Astrocyte of the hippocampus (primary cell): ENCODE measurements at regions not wholly inside any gene's neighbourhood (a gene's known extent, or its start where the extent isn't known, plus 50 kb on each side); places are given as distances from the start of the nearest gene placed in this dataset.
A peak's percentile ranks its signal among the peaks of the same experiment; 100 is the strongest.
"Not testable (repeated sequence)": the region's sequence is repeated elsewhere in the genome, so short reads cannot be mapped to it uniquely, and the experiment has no call there.

Source experiments
- DNase-seq: peaks from one replicate; pipeline ENCODE4 v3.0.0; 2011; ENCODE audit warnings: low read depth, low spot score

DNA sequence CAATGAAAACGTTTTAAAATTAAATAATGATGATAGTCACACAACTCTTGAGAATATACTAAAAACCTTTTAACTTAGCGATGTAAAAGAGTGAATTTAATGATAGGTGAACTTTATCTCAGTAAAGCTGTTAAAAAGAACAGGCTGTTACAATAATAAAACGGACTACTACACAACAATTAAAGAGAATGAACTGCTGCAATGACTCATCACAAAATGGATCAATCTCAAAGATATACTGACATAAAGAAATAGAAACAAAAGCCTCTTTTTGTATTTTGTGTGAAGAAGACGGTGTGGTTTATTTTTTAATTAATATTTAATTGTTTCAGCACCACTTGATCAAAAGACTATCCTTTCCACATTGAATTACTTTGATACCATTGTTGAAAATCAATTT is 352.4 kb upstream of the GJE1 start:
- DNase-seq: no peak

GRCh38 chr6:141764388-141764787 is 368.3 kb upstream of the GJE1 start:
- DNase-seq: no peak

DNA sequence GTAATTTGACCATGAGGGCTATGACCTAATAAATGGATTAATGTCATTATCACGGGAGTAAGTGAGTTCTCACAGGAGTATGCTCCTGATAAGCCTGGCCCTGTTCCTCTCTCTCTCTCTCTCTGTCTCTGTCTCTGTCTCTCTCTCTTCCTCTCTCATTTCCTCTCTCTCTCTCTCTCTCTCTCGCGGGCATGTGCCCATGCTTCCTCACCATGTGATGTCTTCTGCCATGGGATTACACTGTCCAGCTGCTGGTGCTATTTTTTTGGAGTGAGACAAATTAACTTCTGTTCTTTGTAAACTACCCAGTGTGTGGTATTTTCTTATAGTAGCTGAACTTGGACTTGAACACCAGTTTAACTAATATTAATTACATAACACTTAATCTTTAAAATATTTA is 374.3 kb upstream of the GJE1 start:
- DNase-seq: no peak

- no peak for DNase-seq
Measured at GRCh38 chr6:141753180-141753579, 379.5 kb upstream of the GJE1 start.

DNA sequence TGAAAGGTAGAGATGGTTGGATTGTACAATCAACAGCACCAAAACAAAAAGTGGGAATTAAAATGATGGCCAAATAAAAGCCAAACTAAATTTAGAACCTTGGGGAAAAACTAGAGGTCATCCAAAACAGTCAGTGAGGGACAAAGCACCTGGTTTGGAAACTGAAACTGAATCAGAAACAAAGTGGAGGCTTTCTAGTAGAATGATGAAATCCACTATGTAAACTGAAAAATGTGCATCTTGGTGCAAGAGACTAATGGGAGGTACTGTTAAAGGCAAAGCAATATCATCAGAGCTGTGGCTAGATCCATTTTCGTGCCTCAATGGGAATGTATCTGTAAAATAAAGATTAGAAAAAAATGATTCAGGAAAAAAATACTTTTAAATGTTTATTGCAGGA is 380.0 kb upstream of the GJE1 start:
- DNase-seq: no peak

DNA sequence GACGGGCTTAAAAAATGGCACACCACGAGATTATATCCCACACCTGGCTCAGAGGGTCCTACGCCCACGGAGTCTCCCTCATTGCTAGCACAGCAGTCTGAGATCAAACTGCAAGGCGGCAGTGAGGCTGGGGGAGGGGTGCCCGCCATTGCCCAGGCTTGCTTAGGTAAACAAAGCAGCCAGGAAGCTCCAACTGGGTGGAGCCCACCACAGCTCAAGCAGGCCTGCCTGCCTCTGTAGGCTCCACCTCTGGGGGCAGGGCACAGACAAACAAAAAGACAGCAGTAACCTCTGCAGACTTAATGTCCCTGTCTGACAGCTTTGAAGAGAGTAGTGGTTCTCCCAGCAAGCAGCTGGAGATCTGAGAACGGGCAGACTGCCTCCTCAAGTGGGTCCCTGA is 386.4 kb upstream of the GJE1 start:
- DNase-seq: not testable (repeated sequence)

- DNase-seq: no peak
Measured at GRCh38 chr6:141744971-141745370, 387.8 kb upstream of the GJE1 start.

DNA sequence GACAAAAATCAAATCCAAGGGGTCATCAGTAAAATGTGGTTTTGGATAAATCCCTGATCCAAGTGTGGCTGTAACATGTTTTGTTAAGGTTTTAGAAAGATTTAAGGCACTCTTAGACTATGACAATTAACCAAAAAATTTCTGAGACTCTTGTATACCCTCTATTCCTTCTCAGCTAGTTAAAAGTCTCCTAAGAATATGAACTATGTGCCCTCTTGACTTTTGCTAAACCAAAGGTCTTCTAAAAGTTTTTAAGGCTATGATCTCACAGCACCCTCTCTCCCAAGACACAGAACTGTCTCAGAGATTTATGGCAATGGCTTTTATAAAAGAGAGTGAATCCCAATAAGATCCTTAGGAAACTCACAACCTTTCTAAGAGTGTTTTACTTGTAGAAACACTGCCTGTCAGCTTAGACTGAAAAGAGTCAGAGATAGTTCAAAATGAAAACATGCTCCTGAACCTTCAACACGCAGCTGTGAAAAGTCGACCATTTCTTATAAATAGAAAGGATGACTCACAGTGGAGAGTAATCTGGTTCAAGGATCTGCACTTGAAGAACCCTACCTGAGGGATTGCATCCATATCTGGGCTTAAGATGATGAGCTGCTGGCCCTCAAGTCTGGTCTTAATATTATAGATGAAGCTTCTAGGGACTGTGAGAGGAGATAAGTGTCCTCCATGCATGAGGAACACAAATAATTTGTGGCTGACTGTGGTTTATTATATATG is 388.4 kb upstream of the GJE1 start:
- no peak for DNase-seq

DNA sequence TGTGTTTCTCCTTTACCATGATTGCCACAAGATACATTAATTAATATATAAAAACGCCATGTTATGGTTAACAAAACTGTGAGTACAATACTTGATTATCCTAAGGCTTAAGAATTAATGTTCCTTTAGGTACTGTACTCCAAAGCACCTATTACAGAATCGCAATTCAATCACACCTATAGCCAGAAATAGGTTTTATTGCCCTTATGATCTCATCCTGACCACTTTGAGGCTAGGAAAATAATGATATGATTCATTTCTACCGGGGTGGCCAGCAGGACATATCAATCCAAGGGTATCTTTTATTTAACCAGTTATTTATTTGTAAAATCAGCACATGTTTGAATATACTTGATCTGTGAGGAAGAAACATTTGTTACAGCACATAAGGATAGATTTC is 396.6 kb upstream of the GJE1 start:
- no peak for DNase-seq

GRCh38 chr6:141735126-141735525 is 397.6 kb upstream of the GJE1 start:
- DNase-seq: no peak

- no peak for DNase-seq
Measured at GRCh38 chr6:141734071-141734840, 398.5 kb upstream of the GJE1 start.

DNA sequence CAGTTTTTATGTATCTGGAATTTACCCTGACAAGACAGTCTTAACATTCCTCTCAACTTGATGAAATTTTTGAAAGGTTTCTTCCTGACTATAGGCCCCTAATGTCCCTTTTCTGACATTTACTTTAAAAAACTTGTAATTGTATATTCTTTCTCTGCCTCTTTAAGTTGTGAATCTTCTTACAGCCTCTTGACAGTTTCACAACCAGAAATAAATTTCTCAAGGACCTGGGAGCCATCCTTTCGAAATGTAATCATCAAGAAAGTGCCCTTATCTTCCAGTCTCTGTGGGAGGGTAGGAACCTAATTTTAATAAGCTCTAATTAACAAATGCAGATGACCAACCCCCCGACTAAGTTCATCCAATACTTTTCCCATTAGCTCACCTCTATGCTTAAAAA is 403.6 kb upstream of the GJE1 start:
- DNase-seq: no peak

DNA sequence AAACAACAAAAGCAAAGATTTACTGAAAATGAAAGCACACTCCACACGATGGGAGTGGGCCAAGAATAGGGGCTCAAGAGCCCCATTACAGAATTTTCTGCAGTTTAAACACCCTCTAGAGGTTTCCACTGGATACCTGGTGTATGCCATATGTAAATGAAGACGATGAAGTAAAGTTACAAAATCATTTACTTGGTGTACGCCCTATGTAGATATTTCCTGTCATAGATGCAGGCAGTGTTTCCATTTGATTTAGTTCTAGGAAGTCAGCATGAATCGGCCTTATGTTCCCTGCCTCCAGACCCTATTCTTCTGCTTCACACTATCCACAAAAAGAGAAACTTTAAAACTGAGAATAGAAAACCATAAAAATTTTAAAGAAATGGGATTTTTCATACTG is 404.4 kb upstream of the GJE1 start:
- no peak for DNase-seq

DNA sequence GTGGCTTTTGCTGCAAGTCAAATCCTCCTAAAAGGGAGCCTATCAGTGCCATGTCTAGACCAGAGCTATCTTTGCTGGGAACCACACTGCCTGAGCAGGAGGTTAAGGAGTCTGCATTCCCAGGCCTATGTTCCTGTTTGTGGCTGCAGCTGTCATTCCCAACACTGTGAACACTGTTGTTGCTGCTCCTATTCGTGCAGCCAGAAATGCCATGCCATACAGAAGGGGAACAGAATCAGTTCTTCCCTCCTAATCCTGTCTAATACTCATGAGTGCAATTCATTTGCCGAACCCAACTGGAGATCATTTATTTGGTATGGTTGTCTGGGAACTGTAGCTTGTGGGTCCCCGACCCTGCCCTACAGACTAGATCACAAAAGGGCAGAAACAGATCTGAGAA is 406.5 kb upstream of the GJE1 start:
- peak; percentile 17 for DNase-seq

- no peak for DNase-seq
Measured at GRCh38 chr6:141724731-141725130, 408.0 kb upstream of the GJE1 start.

GRCh38 chr6:141719476-141719875 is 413.2 kb upstream of the GJE1 start:
- no peak for DNase-seq

- DNase-seq: no peak
Measured at GRCh38 chr6:141705431-141705830, 427.3 kb upstream of the GJE1 start.

DNA sequence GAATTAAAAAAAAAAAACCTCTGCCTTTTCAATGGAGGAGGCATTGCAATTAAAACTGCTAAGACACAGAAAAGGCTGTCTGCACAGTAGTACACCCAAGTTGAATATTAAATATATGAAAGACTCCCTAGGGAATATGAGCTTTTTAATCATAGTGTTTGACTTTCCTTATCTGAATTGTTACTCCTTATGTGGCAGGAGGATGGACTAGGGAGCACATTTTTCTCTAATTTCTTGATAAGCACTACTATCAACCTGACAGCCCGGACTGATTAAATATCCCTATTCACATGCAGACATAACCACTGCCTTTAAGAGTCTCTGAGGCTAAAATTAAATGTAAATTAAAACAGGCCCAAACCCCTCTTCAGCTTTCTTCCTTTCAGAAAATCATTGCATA is 428.6 kb upstream of the GJE1 start:
- no peak for DNase-seq

GRCh38 chr6:141701732-141702131 is 431.0 kb upstream of the GJE1 start:
- DNase-seq: no peak

DNA sequence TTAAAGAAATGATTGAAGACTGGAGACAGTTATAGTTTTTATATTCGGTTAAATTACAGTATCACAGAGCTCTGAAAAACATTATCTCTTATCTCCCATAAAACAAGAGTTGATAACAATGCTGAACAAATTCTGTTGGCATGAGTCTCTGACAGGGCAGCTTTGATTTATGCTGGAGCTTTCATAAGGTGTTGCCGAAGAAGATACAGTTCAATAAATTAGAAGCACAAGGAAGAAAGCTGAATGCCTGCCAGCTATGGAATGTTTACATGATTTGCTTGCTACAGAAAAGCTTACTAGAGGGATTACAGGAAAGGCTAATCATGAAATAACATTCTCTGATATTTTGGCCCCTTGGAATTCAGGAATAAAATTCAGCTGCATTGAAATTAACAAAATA is 431.9 kb upstream of the GJE1 start:
- DNase-seq: peak; percentile 22

DNA sequence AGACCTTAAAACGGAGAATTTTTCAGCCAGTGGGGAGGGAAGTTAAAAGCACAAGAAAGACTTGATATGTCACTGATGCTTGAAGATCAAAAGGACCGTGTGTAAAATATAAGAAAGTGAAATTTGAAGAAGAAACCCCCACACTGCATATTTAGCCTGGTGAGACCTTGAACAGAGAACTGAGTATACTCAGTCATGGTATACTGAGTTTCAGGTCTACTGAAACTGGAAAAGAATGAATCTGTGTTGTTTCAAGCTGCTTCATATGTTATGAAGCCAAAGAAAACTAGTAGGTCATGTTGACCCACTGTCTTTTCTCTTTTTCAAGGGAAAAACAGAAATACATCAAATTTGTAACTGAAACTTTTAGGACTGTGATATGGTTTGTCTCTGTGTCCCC is 443.8 kb upstream of the GJE1 start:
- no peak for DNase-seq

- no peak for DNase-seq
Measured at GRCh38 chr6:141685416-141685815, 447.3 kb upstream of the GJE1 start.

- no peak for DNase-seq
Measured at GRCh38 chr6:141682391-141682790, 450.3 kb upstream of the GJE1 start.
